Thyroid gland (tissue), 4 donors: ENCODE measurements at regions not wholly inside any gene's neighbourhood (a gene's known extent, or its start where the extent isn't known, plus 50 kb on each side); places are given as distances from the start of the nearest gene placed in this dataset.

Experiments used
- DNase-seq, 2 donors: peaks; one replicate each; pipeline ENCODE4 v3.0.0-alpha.2; 2019
- H3K27ac ChIP-seq, 3 donors: fragments of 200-600 bp; sonication (generic); 1 replicate in 2 of 3; 2 replicates in 1 of 3; pipeline ENCODE4 v1.5.1; 2016 to 2019; ENCODE audit warnings: mild to moderate bottlenecking in 1 of 3, moderate library complexity in 1 of 3
- H3K27me3 ChIP-seq: fragments of 200-600 bp; sonication (generic); one replicate; pipeline ENCODE4 v1.5.1; 2019
- H3K36me3 ChIP-seq, 2 donors: fragments of 200-600 bp; sonication (generic); one replicate each; pipeline ENCODE4 v1.5.1; 2016 to 2019
- H3K4me1 ChIP-seq, 2 donors: fragments of 200-600 bp; sonication (generic); one replicate each; pipeline ENCODE4 v1.5.1; 2017 to 2019
- H3K4me3 ChIP-seq, 3 donors: fragments of 200-600 bp; sonication (generic); replicated peaks in 1 of 3; 1 replicate in 2 of 3; 2 replicates in 1 of 3; pipeline ENCODE4 v1.5.1; 2016; ENCODE audit warnings: mild to moderate bottlenecking in 1 of 3
- H3K9me3 ChIP-seq: fragments of 200-600 bp; sonication (generic); one replicate; pipeline ENCODE4 v1.5.1; 2017
- CTCF ChIP-seq, 6 experiments: fragments of 200-600 bp in 3 of 6; fragments of 450-650 bp in 3 of 6; sonication (generic) in 3 of 6; IDR thresholded peaks; one replicate each; pipeline ENCODE4 v1.5.1; 2016 to 2019; ENCODE audit warnings: antibody characterized with exemption in 6 of 6, mild to moderate bottlenecking in 2 of 6, inconsistent platforms in 1 of 6, moderate library complexity in 1 of 6
- POLR2A ChIP-seq, 2 donors: fragments of 450-650 bp; IDR thresholded peaks; one replicate each; pipeline ENCODE4 v1.6.1; 2017; ENCODE audit warnings: antibody characterized with exemption in 2 of 2, mild to moderate bottlenecking in 2 of 2, moderate library complexity in 1 of 2
- WGBS, 2 donors: methylation state at CpG; one replicate each; pipeline ENCODE4 v1.1.5; 2017; 5-methylcytosine and 5-hydroxymethylcytosine counted together
- intact Hi-C: fragments of 100-400 bp; cut with DNase I; formaldehyde crosslinking; loops from one replicate; pipeline ENCODE4 v1.15.1; 2023

DNA sequence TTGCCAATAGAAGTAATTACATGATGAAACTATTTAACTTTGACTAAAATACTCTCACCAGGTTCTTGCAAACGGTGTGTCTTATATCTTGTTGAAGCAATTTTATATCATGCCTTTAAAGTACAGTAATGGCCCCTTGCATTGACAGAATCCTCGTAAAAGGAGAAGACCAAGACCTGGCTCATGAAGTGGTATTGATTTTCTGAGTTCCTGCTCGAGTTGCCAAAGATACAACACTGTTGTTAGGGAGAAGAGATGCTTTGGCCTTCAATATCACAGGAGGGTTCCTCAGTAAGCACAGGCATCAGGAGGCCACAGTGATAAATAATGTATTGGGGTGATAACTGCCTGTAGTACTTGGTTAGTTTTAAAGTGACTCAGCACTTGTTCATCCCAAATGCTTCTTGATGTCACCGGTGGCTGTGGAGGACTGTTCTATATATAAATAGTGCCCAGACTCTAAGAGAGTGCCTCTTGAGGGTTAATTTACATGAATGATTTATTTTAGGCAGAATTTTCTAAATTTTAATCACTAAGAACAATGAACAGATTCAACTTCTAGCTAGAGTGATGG, 571.7 kb upstream of the FANCL start:
- no peaks in the 10 kb centered on the region for H3K9me3 ChIP-seq
- 56 to 71% methylated on average over 4 of the region's 4 CpGs for WGBS, 2 donors
- TF ChIP-seq CTCF (IDR thresholded peaks at IDR 0.05), result no peak
- no peak for TF ChIP-seq POLR2A (IDR thresholded peaks at IDR 0.05)
- no peak for DNase-seq
- H3K36me3 ChIP-seq, result no peaks in the 10 kb centered on the region
- no peak overlapping the region for H3K27ac ChIP-seq
- no peak overlapping the region for H3K4me3 ChIP-seq
- no peaks in the 10 kb centered on the region for H3K27me3 ChIP-seq
- H3K4me1 ChIP-seq, result no peaks in the 10 kb centered on the region
- intact Hi-C loops, result no loop called here

DNA sequence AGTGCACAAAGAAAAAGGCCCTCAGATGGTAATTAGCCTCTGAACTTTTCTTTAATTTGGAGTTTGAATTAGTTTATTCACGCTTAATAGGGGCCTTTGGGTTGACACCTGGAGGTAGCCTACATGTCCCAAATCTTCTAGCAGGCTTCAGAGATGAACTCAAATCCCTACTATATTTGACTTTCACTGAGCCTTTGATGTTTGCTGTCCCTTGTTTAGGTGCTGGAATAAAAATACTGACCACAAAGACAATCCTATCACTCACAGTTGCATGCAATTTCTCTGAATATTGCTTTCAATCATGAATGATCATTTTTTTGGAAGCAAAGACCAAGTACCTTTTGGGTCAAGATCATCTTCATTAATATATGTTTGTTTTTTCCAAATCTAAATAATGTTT, 564.0 kb upstream of the FANCL start:
- TF ChIP-seq POLR2A (IDR thresholded peaks at IDR 0.05) (no peak), CTCF (IDR thresholded peaks at IDR 0.05) (no peak)
- intact Hi-C loops, result no loop called here
- Histone ChIP-seq H3K4me1 (no peaks in the 10 kb centered on the region), H3K9me3 (no peaks in the 10 kb centered on the region), H3K27ac (no peak overlapping the region), H3K36me3 (no peaks in the 10 kb centered on the region), H3K27me3 (no peaks in the 10 kb centered on the region), H3K4me3 (no peak overlapping the region)
- WGBS, 2 donors, result 78 to 83% methylated on average over 1 of the region's 1 CpG
- no peak for DNase-seq

- no peaks in the 10 kb centered on the region for H3K36me3 ChIP-seq
- 74 to 82% methylated on average over 2 of the region's 2 CpGs for WGBS, 2 donors
- H3K27ac ChIP-seq, result no peak overlapping the region
- H3K27me3 ChIP-seq, result no peaks in the 10 kb centered on the region
- TF ChIP-seq CTCF (IDR thresholded peaks at IDR 0.05) (no peak), POLR2A (IDR thresholded peaks at IDR 0.05) (no peak)
- no peaks in the 10 kb centered on the region for H3K9me3 ChIP-seq
- intact Hi-C loops, result no loop called here
- H3K4me1 ChIP-seq, result no peaks in the 10 kb centered on the region
- no peak for DNase-seq
- H3K4me3 ChIP-seq, result no peak overlapping the region
Observed at GRCh38 chr2:58803192-58803591, 562.1 kb upstream of the FANCL start.

- Histone ChIP-seq H3K9me3 (no peaks in the 10 kb centered on the region), H3K27ac (no peak overlapping the region), H3K36me3 (no peaks in the 10 kb centered on the region), H3K4me1 (no peaks in the 10 kb centered on the region), H3K4me3 (no peak overlapping the region), H3K27me3 (no peaks in the 10 kb centered on the region)
- TF ChIP-seq CTCF (IDR thresholded peaks at IDR 0.05) (no peak), POLR2A (IDR thresholded peaks at IDR 0.05) (no peak)
- WGBS, 2 donors, result 72 to 76% methylated on average over 4 of the region's 4 CpGs
- DNase-seq, result no peak
- intact Hi-C loops, result no loop called here
Observed at GRCh38 chr2:58800881-58801280, 559.8 kb upstream of the FANCL start.

GRCh38 chr2:58798676-58799208, 557.6 kb upstream of the FANCL start:
- no peak for TF ChIP-seq CTCF (IDR thresholded peaks at IDR 0.05)
- no peak for TF ChIP-seq POLR2A (IDR thresholded peaks at IDR 0.05)
- H3K27me3 ChIP-seq, result no peaks in the 10 kb centered on the region
- WGBS, 2 donors, result 92 to 95% methylated on average over 6 of the region's 6 CpGs
- H3K27ac ChIP-seq, result no peak overlapping the region
- intact Hi-C loops, result no loop called here
- H3K36me3 ChIP-seq, result no peaks in the 10 kb centered on the region
- DNase-seq, result no peak
- no peak overlapping the region for H3K4me3 ChIP-seq
- H3K9me3 ChIP-seq, result no peaks in the 10 kb centered on the region
- H3K4me1 ChIP-seq, result no peaks in the 10 kb centered on the region
